CD4-positive, CD25-positive, alpha-beta regulatory T cell (primary cell): ENCODE measurements at regions not wholly inside any gene's neighbourhood (a gene's known extent, or its start where the extent isn't known, plus 50 kb on each side); places are given as distances from the start of the nearest gene placed in this dataset.
A peak's percentile ranks its signal among the peaks of the same experiment; 100 is the strongest.

Experiments
- ATAC-seq, 2 donors: fragments of 150-1000 bp; cut with Tn5 transposase; one replicate each; pipeline ENCODE4 v1.10.0; 2021; ENCODE audit warnings: low read depth in 2 of 2, moderate number of reproducible peaks in 2 of 2, moderate library complexity in 1 of 2
- DNase-seq, 3 donors: peaks; one replicate each; pipeline versions ENCODE4 v3.0.0 to v3.0.0-alpha.2; 2012 to 2022; ENCODE audit warnings: mixed read lengths in 1 of 3
- H3K27ac ChIP-seq: one replicate; pipeline ENCODE4 v1.7.0; 2013; ENCODE audit warnings: mild to moderate bottlenecking, low read length; ENCODE audit not compliant: insufficient read depth, poor library complexity, severe bottlenecking
- H3K27me3 ChIP-seq: one replicate; pipeline ENCODE4 v1.7.0; 2013; ENCODE audit warnings: low read length; ENCODE audit not compliant: control insufficient read depth, insufficient read depth
- H3K36me3 ChIP-seq: one replicate; pipeline ENCODE4 v1.7.0; 2013; ENCODE audit warnings: mild to moderate bottlenecking, low read length, moderate library complexity; ENCODE audit not compliant: control insufficient read depth, insufficient read depth
- H3K4me1 ChIP-seq: 2 replicates; pipeline ENCODE4 v1.7.0; 2013; ENCODE audit warnings: mild to moderate bottlenecking, low read length; ENCODE audit not compliant: insufficient read depth, control insufficient read depth, poor library complexity, severe bottlenecking
- H3K4me3 ChIP-seq: one replicate; pipeline ENCODE4 v1.7.0; 2013; ENCODE audit warnings: low read depth, mild to moderate bottlenecking, low read length, moderate library complexity
- H3K9me3 ChIP-seq, 2 experiments: 1 replicate in 1 of 2; 2 replicates in 1 of 2; pipeline ENCODE4 v1.7.0; 2013; ENCODE audit warnings: low read length in 2 of 2, mild to moderate bottlenecking in 1 of 2, moderate library complexity in 1 of 2; ENCODE audit not compliant: control insufficient read depth in 2 of 2
- H3K27ac Mint-ChIP-seq, 3 donors: one replicate each; pipeline ENCODE4 v1.8.0; 2020 to 2022; ENCODE audit warnings: mild to moderate bottlenecking in 3 of 3, mixed read lengths in 3 of 3, moderate library complexity in 2 of 3
- H3K27me3 Mint-ChIP-seq: one replicate; pipeline ENCODE4 v1.8.0; 2022; ENCODE audit warnings: mild to moderate bottlenecking, mixed read lengths
- H3K36me3 Mint-ChIP-seq: one replicate; pipeline ENCODE4 v1.8.0; 2020; ENCODE audit warnings: mixed read lengths
- H3K4me1 Mint-ChIP-seq, 4 donors: one replicate each; pipeline ENCODE4 v1.8.0; 2020 to 2022; ENCODE audit warnings: mixed read lengths in 4 of 4, mild to moderate bottlenecking in 1 of 4
- H3K4me3 Mint-ChIP-seq, 4 donors: one replicate each; pipeline ENCODE4 v1.8.0; 2020 to 2022; ENCODE audit warnings: mild to moderate bottlenecking in 4 of 4, mixed read lengths in 4 of 4, moderate library complexity in 3 of 4
- H3K9me3 Mint-ChIP-seq, 7 donors: one replicate each; pipeline ENCODE4 v1.8.0; 2020 to 2022; ENCODE audit warnings: mixed read lengths in 7 of 7, mild to moderate bottlenecking in 3 of 7, moderate library complexity in 2 of 7

DNA sequence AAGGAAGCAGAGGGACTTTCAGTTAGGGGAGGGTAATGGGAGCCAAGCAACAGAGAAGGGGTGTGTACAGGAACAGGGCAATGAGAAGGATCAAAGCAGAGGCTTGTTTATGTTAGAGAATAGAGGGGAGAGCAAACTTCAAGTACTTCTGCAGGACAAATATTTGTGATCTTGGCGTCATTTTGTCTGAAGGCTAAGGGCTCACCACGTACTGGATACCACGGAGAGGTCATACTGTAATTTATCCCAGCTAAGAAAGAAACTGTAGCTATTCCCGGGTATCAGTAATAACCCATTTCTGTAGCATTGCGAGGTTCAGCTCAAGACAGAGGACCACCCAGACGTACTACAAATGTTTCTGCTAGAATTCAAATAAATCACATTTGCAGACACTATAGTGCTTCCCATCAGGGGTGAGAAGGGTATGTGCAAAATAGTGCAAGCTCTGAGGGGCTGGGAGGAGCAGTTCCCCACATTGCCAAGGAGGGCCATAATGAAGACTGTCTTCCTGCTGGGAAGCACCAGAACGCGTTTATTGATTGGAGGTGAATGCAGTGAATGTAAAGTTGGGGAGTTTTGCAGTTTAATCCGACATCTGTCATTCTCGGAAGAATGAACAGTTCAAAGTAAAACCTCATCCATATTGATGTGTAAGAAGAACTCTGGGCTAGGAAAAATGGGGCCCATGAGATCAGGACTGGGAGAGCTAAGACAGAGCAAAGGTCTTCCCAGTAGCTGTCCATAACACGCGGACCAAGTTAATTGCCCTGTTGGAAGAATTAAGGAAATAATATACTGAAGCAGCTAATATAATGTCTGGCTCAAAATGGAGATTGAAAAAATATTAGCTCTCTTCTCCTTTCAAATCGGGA lies 136.9 kb downstream of the RWDD3 start:
- DNase-seq: no peak
- Mint-ChIP-seq H3K4me3 (no peak overlapping the region), H3K9me3 (peaks cover 0 to 5% (median 0%) of the 10 kb centered on the region in 7 donors), H3K36me3 (no peaks in the 10 kb centered on the region), H3K27me3 (no peaks in the 10 kb centered on the region), H3K27ac (no peak overlapping the region), H3K4me1 (no peaks in the 10 kb centered on the region)
- H3K36me3 ChIP-seq: no peaks in the 10 kb centered on the region
- no peaks in the 10 kb centered on the region for H3K27me3 ChIP-seq
- no peaks in the 10 kb centered on the region for H3K4me1 ChIP-seq
- ATAC-seq: no peak
- no peak overlapping the region for H3K27ac ChIP-seq
- no peaks in the 10 kb centered on the region for H3K9me3 ChIP-seq
- no peak overlapping the region for H3K4me3 ChIP-seq

DNA sequence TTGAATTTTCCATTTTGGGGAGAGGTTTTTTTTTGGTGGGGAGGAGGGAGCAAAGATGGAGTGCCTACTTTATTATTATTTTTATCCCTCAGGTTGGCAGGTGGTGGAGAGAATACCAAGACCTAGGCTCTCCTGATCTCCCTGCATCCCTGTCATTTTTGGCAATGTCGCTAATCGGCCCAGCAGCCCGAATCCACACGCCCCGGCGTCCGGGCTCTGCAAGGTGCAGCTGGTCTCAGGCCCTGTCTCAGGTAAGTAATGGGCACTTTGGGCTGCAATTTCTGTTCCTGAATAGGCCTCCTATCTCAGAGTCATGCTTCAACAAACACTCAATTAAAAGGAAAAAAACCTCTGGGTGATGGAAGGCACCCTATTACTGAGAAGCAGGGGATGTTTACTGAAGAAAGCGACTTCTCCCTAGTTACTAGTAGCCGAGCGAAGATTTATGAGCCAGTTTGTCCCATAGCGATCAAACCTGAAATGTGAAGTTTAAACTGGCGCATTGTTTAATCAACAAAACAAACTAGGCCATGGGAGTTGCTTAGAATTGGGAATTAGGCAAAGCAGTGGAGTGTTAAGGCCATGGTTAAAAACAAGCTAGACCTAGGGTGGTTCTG lies 137.8 kb downstream of the RWDD3 start:
- DNase-seq: no peak
- no peak overlapping the region for H3K4me3 Mint-ChIP-seq
- Histone ChIP-seq H3K9me3 (no peaks in the 10 kb centered on the region), H3K27ac (no peak overlapping the region), H3K4me1 (no peaks in the 10 kb centered on the region), H3K27me3 (no peaks in the 10 kb centered on the region), H3K4me3 (no peak overlapping the region), H3K36me3 (no peaks in the 10 kb centered on the region)
- no peaks in the 10 kb centered on the region for H3K4me1 Mint-ChIP-seq
- H3K9me3 Mint-ChIP-seq: peaks cover 0 to 5% (median 0%) of the 10 kb centered on the region in 7 donors
- no peaks in the 10 kb centered on the region for H3K27me3 Mint-ChIP-seq
- no peak for ATAC-seq
- no peaks in the 10 kb centered on the region for H3K36me3 Mint-ChIP-seq
- no peak overlapping the region for H3K27ac Mint-ChIP-seq

DNA sequence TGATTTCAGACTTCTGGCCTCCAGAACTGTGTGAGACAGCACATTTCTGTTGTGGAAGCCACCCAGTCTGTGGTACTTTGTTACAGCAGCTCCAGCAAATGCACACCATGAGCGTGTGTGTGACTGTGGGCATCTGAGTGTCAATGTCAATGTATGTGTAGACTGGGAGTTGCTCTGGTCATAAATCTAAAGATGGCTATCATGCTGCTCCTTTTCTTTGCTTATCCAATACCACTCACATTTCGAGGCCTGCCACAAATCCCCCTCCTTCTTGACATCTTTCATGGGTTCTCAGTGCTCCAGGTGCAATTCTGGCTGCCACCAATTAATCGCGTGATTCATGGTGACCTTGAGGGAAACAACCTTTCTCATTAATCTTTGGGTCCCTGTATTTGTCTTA lies 141.2 kb downstream of the RWDD3 start:
- H3K4me3 ChIP-seq: no peak overlapping the region
- no peaks in the 10 kb centered on the region for H3K27me3 ChIP-seq
- Mint-ChIP-seq H3K9me3 (peaks cover 0 to 2% (median 0%) of the 10 kb centered on the region in 7 donors), H3K4me3 (no peak overlapping the region), H3K27ac (no peak overlapping the region), H3K36me3 (no peaks in the 10 kb centered on the region), H3K27me3 (no peaks in the 10 kb centered on the region), H3K4me1 (no peaks in the 10 kb centered on the region)
- DNase-seq: no peak
- no peak overlapping the region for H3K27ac ChIP-seq
- no peaks in the 10 kb centered on the region for H3K4me1 ChIP-seq
- no peaks in the 10 kb centered on the region for H3K36me3 ChIP-seq
- no peaks in the 10 kb centered on the region for H3K9me3 ChIP-seq
- no peak for ATAC-seq

DNA sequence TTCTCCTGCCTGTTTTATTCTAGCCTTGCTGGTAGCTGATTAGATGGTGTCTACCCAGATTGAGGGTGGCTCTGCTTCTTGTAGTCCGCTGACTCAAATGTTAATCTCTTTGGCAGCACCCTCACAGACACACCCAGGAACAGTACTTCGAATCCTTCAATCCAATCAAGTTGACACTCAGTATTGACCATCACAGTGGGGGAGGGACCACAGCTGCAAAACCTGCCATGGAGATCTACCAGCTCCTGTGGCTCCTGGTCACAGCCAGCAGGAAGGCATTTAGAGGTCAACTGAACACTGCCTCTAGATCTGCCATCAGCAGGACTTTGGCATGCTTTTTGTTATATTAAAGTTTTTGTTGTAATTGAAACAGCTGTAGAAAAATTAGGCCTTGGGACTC lies 146.9 kb downstream of the RWDD3 start:
- Histone ChIP-seq H3K4me3 (no peak overlapping the region), H3K27ac (no peak overlapping the region), H3K36me3 (no peaks in the 10 kb centered on the region), H3K9me3 (no peaks in the 10 kb centered on the region), H3K27me3 (no peaks in the 10 kb centered on the region), H3K4me1 (no peaks in the 10 kb centered on the region)
- Mint-ChIP-seq H3K27me3 (no peaks in the 10 kb centered on the region), H3K36me3 (no peaks in the 10 kb centered on the region), H3K4me3 (no peak overlapping the region), H3K4me1 (no peaks in the 10 kb centered on the region), H3K27ac (no peak overlapping the region), H3K9me3 (peaks cover 0 to 1% (median 0%) of the 10 kb centered on the region in 7 donors)
- no peak for DNase-seq
- no peak for ATAC-seq

DNA sequence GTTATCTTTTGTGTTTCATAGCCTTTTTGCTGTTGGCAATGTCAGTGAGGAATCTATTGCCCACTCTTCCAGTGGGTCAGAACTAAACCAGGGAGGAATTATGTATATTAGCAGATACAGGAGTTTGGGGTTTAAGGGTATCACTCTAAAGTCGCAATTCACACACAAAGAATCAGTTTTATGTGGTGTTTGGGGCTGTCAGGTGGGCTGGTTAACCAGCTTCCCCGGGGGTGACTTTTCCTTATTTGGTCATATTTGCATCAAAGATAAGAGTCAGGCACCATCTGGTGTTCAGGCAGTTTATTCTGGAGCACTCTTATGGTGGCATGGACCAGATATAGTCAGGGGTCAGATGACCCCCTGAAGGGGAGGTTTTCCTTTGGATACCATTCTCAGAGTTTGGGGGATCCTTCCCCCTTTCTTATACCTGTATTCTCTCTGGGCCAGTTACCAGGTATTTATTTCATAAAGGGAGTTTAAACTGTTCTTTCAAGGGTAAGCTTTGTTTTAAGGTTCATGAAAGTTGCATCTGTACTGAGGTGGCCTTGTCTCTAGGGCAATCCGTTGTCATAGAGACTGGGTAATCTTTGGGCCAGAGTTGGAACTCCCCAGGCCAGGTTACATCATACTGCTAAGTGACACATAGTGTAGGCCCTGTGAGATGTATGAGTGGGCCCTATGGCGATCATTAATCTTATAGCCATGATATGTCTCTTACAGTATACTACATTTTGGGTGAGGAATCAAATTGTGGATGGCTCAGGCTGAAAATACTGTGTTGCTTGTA lies 148.2 kb downstream of the RWDD3 start:
- Histone ChIP-seq H3K4me1 (no peaks in the 10 kb centered on the region), H3K36me3 (no peaks in the 10 kb centered on the region), H3K9me3 (no peaks in the 10 kb centered on the region), H3K27ac (no peak overlapping the region), H3K4me3 (no peak overlapping the region), H3K27me3 (no peaks in the 10 kb centered on the region)
- no peak overlapping the region for H3K4me3 Mint-ChIP-seq
- no peak for DNase-seq
- peaks cover 0 to 1% (median 0%) of the 10 kb centered on the region in 7 donors for H3K9me3 Mint-ChIP-seq
- no peaks in the 10 kb centered on the region for H3K4me1 Mint-ChIP-seq
- H3K36me3 Mint-ChIP-seq: no peaks in the 10 kb centered on the region
- no peaks in the 10 kb centered on the region for H3K27me3 Mint-ChIP-seq
- H3K27ac Mint-ChIP-seq: no peak overlapping the region
- no peak for ATAC-seq

DNA sequence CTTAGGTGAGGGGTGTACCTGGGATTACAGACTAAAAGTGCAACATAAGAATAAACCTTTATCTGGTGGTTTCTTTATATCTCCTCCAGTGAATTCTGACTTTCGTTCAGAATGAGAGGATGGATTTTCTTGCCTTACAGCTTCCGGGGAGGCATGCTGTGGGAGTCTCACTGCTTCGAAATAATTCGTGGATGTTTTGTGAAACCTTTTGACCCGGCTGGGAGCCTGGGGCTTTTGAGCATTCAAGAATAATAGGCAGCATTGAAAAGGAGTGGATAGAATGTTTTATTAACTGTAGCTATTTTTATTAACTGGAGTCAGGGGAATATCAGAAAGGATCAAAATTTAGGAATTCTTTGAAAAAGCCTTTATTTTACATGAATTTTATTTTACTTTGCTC lies 149.1 kb downstream of the RWDD3 start:
- H3K27me3 ChIP-seq: no peaks in the 10 kb centered on the region

DNA sequence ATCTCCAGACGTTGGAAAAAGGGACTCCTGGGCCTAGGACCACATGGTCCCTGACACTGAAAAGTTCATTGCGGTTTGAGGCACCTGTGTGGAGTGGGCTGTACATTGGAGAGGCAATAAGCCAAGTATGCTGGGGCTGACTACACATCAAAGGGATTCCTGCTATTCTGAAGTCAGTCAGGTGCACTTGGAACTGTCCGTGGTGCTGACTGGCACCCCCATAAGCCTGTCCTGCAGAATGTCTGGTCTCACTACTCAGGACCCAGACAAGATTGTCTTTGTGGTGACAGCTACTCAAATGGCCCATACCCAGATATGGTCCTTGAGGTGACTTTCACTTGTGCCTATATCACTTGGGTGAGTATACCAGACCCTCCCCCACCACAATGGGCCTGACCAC lies 150.6 kb downstream of the RWDD3 start:
- Mint-ChIP-seq H3K27ac (no peak overlapping the region), H3K36me3 (no peaks in the 10 kb centered on the region), H3K9me3 (peaks cover 0 to 4% (median 0%) of the 10 kb centered on the region in 7 donors), H3K27me3 (no peaks in the 10 kb centered on the region), H3K4me3 (no peak overlapping the region), H3K4me1 (no peaks in the 10 kb centered on the region)
- H3K9me3 ChIP-seq: no peaks in the 10 kb centered on the region
- no peaks in the 10 kb centered on the region for H3K36me3 ChIP-seq
- no peak overlapping the region for H3K27ac ChIP-seq
- ATAC-seq (no peak), DNase-seq (peak in 1 of 3 donors; percentile 17)
- no peaks in the 10 kb centered on the region for H3K4me1 ChIP-seq
- H3K4me3 ChIP-seq: no peak overlapping the region
- no peaks in the 10 kb centered on the region for H3K27me3 ChIP-seq

More for the DNA sequence above, 149.1 kb downstream of the RWDD3 start:
- H3K9me3 ChIP-seq: no peaks in the 10 kb centered on the region
- Mint-ChIP-seq H3K36me3 (no peaks in the 10 kb centered on the region), H3K27me3 (no peaks in the 10 kb centered on the region), H3K9me3 (peaks cover 0 to 4% (median 0%) of the 10 kb centered on the region in 7 donors), H3K27ac (no peak overlapping the region), H3K4me1 (no peaks in the 10 kb centered on the region), H3K4me3 (no peak overlapping the region)
- no peak for DNase-seq
- no peak overlapping the region for H3K4me3 ChIP-seq
- ATAC-seq: no peak
- no peak overlapping the region for H3K27ac ChIP-seq
- H3K4me1 ChIP-seq: no peaks in the 10 kb centered on the region
- H3K36me3 ChIP-seq: no peaks in the 10 kb centered on the region
